OCI-LY3 (cell line): ENCODE measurements at regions not wholly inside any gene's neighbourhood (a gene's known extent, or its start where the extent isn't known, plus 50 kb on each side); places are given as distances from the start of the nearest gene placed in this dataset.
"Not testable (repeated sequence)": the region's sequence is repeated elsewhere in the genome, so short reads cannot be mapped to it uniquely, and the experiment has no call there.

Experiments
- H2AFZ ChIP-seq: fragments of 200-600, 300-600 bp; shearing (Covaris generic); 2 replicates; pipeline ENCODE4 v1.6.0; 2014; ENCODE audit warnings: antibody characterized with exemption, low read depth, low read length
- H3K27ac ChIP-seq: fragments of 200-600, 300-600 bp; sonication (generic); 2 replicates; pipeline ENCODE4 v1.5.1; 2014; ENCODE audit warnings: mild to moderate bottlenecking, low read length, moderate library complexity, mixed read lengths
- H3K27me3 ChIP-seq: fragments of 200-600, 300-600 bp; sonication (generic); 2 replicates; pipeline ENCODE4 v1.6.1; 2014; ENCODE audit warnings: low read depth, low read length, mixed read lengths
- H3K36me3 ChIP-seq: fragments of 200-600, 300-600 bp; sonication (generic); replicated peaks from 2 replicates; pipeline ENCODE3; 2014; ENCODE audit warnings: low read depth, low read length, mixed read lengths
- H3K4me1 ChIP-seq: fragments of 300-600, 200-600 bp; sonication (generic); 2 replicates; pipeline ENCODE4 v1.6.1; 2014; ENCODE audit warnings: low read length, mixed read lengths
- H3K4me2 ChIP-seq: fragments of 200-600, 300-600 bp; sonication (generic); 2 replicates; pipeline ENCODE4 v1.6.1; 2014; ENCODE audit warnings: low read length, mixed read lengths
- H3K4me3 ChIP-seq: fragments of 300-600, 200-600 bp; sonication (generic); 2 replicates; pipeline ENCODE4 v1.5.1; 2014; ENCODE audit warnings: antibody characterized with exemption, mild to moderate bottlenecking, low read length, moderate library complexity
- H3K79me2 ChIP-seq: fragments of 300-600, 200-600 bp; shearing (Covaris generic); 2 replicates; pipeline ENCODE4 v1.6.1; 2014; ENCODE audit warnings: mild to moderate bottlenecking, low read length, mixed read lengths
- H3K9ac ChIP-seq: fragments of 300-600, 200-600 bp; shearing (Covaris generic); 2 replicates; pipeline ENCODE4 v1.6.0; 2014; ENCODE audit warnings: mild to moderate bottlenecking, low read length, moderate library complexity
- H3K9me3 ChIP-seq: fragments of 200-600, 300-600 bp; shearing (Covaris generic); 2 replicates; pipeline ENCODE4 v1.6.1; 2014; ENCODE audit warnings: low read length, mixed read lengths; ENCODE audit not compliant: insufficient read depth
- H4K20me1 ChIP-seq: fragments of 200-600, 300-600 bp; sonication (generic); 2 replicates; pipeline ENCODE4 v1.6.1; 2016; ENCODE audit warnings: low read length, mixed read lengths; ENCODE audit not compliant: insufficient read depth
- CTCF ChIP-seq: fragments of 200-600, 300-600 bp; sonication (generic); IDR thresholded peaks from 2 replicates; pipeline ENCODE4 v1.5.1; 2014; ENCODE audit warnings: antibody characterized with exemption, low read length, low read depth
- EZH2phosphoT487 ChIP-seq: fragments of 200-600 bp; shearing (Covaris generic); IDR thresholded peaks from 2 replicates; pipeline ENCODE4 v1.6.1; 2018; ENCODE audit warnings: antibody characterized with exemption, mixed run types, low read depth

- no peak overlapping the region for H3K9ac ChIP-seq
- H3K4me2 ChIP-seq: no peak overlapping the region
- H3K4me3 ChIP-seq: no peak overlapping the region
- no peak overlapping the region for H2AFZ ChIP-seq
- no peaks in the 10 kb centered on the region for H3K27me3 ChIP-seq
- H3K4me1 ChIP-seq: no peaks in the 10 kb centered on the region
- no peaks in the 10 kb centered on the region for H3K9me3 ChIP-seq
- no peaks in the 10 kb centered on the region for H4K20me1 ChIP-seq
- H3K36me3 ChIP-seq: no peaks in the 10 kb centered on the region
- H3K27ac ChIP-seq: no peak overlapping the region
- H3K79me2 ChIP-seq: no peaks in the 10 kb centered on the region
- no peak for TF ChIP-seq EZH2phosphoT487
- no peak for TF ChIP-seq CTCF
Measured at GRCh38 chr5:17081142-17081541, 136.3 kb upstream of the BASP1 start.

- H2AFZ ChIP-seq, H3K4me2 ChIP-seq, H3K79me2 ChIP-seq, H4K20me1 ChIP-seq, H3K36me3 ChIP-seq, H3K27me3 ChIP-seq, H3K4me1 ChIP-seq, H3K27ac ChIP-seq, H3K4me3 ChIP-seq, H3K9me3 ChIP-seq, H3K9ac ChIP-seq: not testable (repeated sequence)
Measured at GRCh38 chr5:17083276-17083675, 134.2 kb upstream of the BASP1 start.

- no peaks in the 10 kb centered on the region for H3K9me3 ChIP-seq
- no peak overlapping the region for H3K4me2 ChIP-seq
- no peaks in the 10 kb centered on the region for H3K27me3 ChIP-seq
- H2AFZ ChIP-seq: no peak overlapping the region
- peaks cover 9% of the 10 kb centered on the region for H3K4me1 ChIP-seq
- H4K20me1 ChIP-seq: no peaks in the 10 kb centered on the region
- TF ChIP-seq CTCF: no peak
- no peak for TF ChIP-seq EZH2phosphoT487
- H3K9ac ChIP-seq: no peak overlapping the region
- H3K27ac ChIP-seq: no peak overlapping the region
- H3K4me3 ChIP-seq: no peak overlapping the region
- H3K79me2 ChIP-seq: no peaks in the 10 kb centered on the region
- H3K36me3 ChIP-seq: no peaks in the 10 kb centered on the region
Measured at GRCh38 chr5:17087035-17087434, 130.4 kb upstream of the BASP1 start.

GRCh38 chr5:17088051-17088450 is 129.4 kb upstream of the BASP1 start:
- H3K4me2 ChIP-seq: no peak overlapping the region
- H3K36me3 ChIP-seq: no peaks in the 10 kb centered on the region
- no peak overlapping the region for H3K9ac ChIP-seq
- H4K20me1 ChIP-seq: no peaks in the 10 kb centered on the region
- H3K4me1 ChIP-seq: peaks cover 9% of the 10 kb centered on the region
- H3K27ac ChIP-seq: no peak overlapping the region
- no peak overlapping the region for H2AFZ ChIP-seq
- no peaks in the 10 kb centered on the region for H3K79me2 ChIP-seq
- H3K9me3 ChIP-seq: no peaks in the 10 kb centered on the region
- no peak overlapping the region for H3K4me3 ChIP-seq
- TF ChIP-seq CTCF: no peak
- TF ChIP-seq EZH2phosphoT487: no peak
- H3K27me3 ChIP-seq: no peaks in the 10 kb centered on the region

GRCh38 chr5:17089001-17089400 is 128.4 kb upstream of the BASP1 start:
- H2AFZ ChIP-seq: no peak overlapping the region
- no peak for TF ChIP-seq CTCF
- no peak for TF ChIP-seq EZH2phosphoT487
- no peaks in the 10 kb centered on the region for H3K27me3 ChIP-seq
- H3K9ac ChIP-seq: no peak overlapping the region
- no peak overlapping the region for H3K4me2 ChIP-seq
- no peaks in the 10 kb centered on the region for H3K9me3 ChIP-seq
- H3K79me2 ChIP-seq: no peaks in the 10 kb centered on the region
- H4K20me1 ChIP-seq: no peaks in the 10 kb centered on the region
- no peaks in the 10 kb centered on the region for H3K36me3 ChIP-seq
- H3K4me3 ChIP-seq: no peak overlapping the region
- H3K27ac ChIP-seq: no peak overlapping the region
- H3K4me1 ChIP-seq: peaks cover 9% of the 10 kb centered on the region
